CD14-positive monocyte (primary cell): ENCODE measurements at regions not wholly inside any gene's neighbourhood (a gene's known extent, or its start where the extent isn't known, plus 50 kb on each side); places are given as distances from the start of the nearest gene placed in this dataset.

Experiments used
- DNase-seq, 3 donors: peaks; one replicate each; pipeline ENCODE4 v3.0.0-alpha.2; 2011 to 2022
- H2AFZ ChIP-seq: 2 replicates; pipeline ENCODE4 v1.6.0; 2012; ENCODE audit warnings: mild to moderate bottlenecking, low read depth, low read length, inconsistent platforms; ENCODE audit not compliant: insufficient read depth, poor library complexity, severe bottlenecking
- H3K27ac ChIP-seq, 2 donors: 1 replicate in 1 of 2; 2 replicates in 1 of 2; pipeline ENCODE4 v1.5.1; 2012 to 2013; ENCODE audit warnings: low read length in 2 of 2, control low read depth in 1 of 2, inconsistent platforms in 1 of 2, low read depth in 1 of 2, mild to moderate bottlenecking in 1 of 2
- H3K27me3 ChIP-seq, 2 donors: one replicate each; pipeline versions ENCODE4 v1.6.0 to v1.6.1; 2011 to 2013; ENCODE audit warnings: low read length in 2 of 2; ENCODE audit not compliant: control insufficient read depth in 2 of 2, insufficient read depth in 2 of 2
- H3K36me3 ChIP-seq, 2 donors: replicated peaks in 1 of 2; 1 replicate in 1 of 2; 2 replicates in 1 of 2; pipeline versions ENCODE4 v1.5.1 to v1.6.1; 2012 to 2013; ENCODE audit warnings: low read length in 2 of 2, control low read depth in 1 of 2, inconsistent platforms in 1 of 2, mild to moderate bottlenecking in 1 of 2; ENCODE audit not compliant: insufficient read depth in 2 of 2, control insufficient read depth in 1 of 2
- H3K4me1 ChIP-seq, 2 donors: 1 replicate in 1 of 2; 2 replicates in 1 of 2; pipeline versions ENCODE4 v1.5.1 to v1.6.1; 2012 to 2013; ENCODE audit warnings: low read length in 2 of 2, control low read depth in 1 of 2, inconsistent platforms in 1 of 2, mild to moderate bottlenecking in 1 of 2, moderate library complexity in 1 of 2; ENCODE audit not compliant: insufficient read depth in 2 of 2, control insufficient read depth in 1 of 2
- H3K4me2 ChIP-seq: replicated peaks from 2 replicates; pipeline ENCODE3; 2012; ENCODE audit warnings: low read length, moderate library complexity, mild to moderate bottlenecking; ENCODE audit not compliant: poor library complexity, severe bottlenecking; ENCODE audit errors: extremely low read depth
- H3K4me3 ChIP-seq, 3 experiments: fragments of 200-600 bp in 1 of 3; sonication (generic) in 1 of 3; replicated peaks in 1 of 3; 1 replicate in 2 of 3; 2 replicates in 1 of 3; pipeline ENCODE4 v1.5.1; 2011 to 2013; ENCODE audit warnings: low read length in 3 of 3, mild to moderate bottlenecking in 3 of 3, control low read depth in 2 of 3, low read depth in 2 of 3, inconsistent platforms in 1 of 3, moderate library complexity in 1 of 3
- H3K79me2 ChIP-seq: 2 replicates; pipeline ENCODE4 v1.6.0; 2012; ENCODE audit warnings: mild to moderate bottlenecking, control low read depth, inconsistent platforms, low read length, moderate library complexity; ENCODE audit not compliant: insufficient read depth
- H3K9ac ChIP-seq: 2 replicates; pipeline ENCODE4 v1.6.0; 2017; ENCODE audit warnings: low read length, mild to moderate bottlenecking; ENCODE audit not compliant: insufficient read depth, poor library complexity, severe bottlenecking
- H3K9me3 ChIP-seq, 2 donors: replicated peaks in 1 of 2; 1 replicate in 1 of 2; 2 replicates in 1 of 2; pipeline versions ENCODE4 v1.5.1 to v1.6.1; 2012 to 2013; ENCODE audit warnings: low read length in 2 of 2, control low read depth in 1 of 2; ENCODE audit not compliant: control insufficient read depth in 1 of 2, insufficient read depth in 1 of 2
- H4K20me1 ChIP-seq: 2 replicates; pipeline ENCODE4 v1.6.0; 2012; ENCODE audit warnings: mild to moderate bottlenecking, low read length, control low read depth, moderate library complexity; ENCODE audit not compliant: insufficient read depth
- H3K27ac Mint-ChIP-seq, 7 donors: one replicate each; pipeline ENCODE4 v1.8.0; 2020; ENCODE audit warnings: mild to moderate bottlenecking in 7 of 7, mixed read lengths in 7 of 7, moderate library complexity in 6 of 7, inconsistent platforms in 2 of 7
- H3K27me3 Mint-ChIP-seq, 3 donors: one replicate each; pipeline ENCODE4 v1.8.0; 2021 to 2022; ENCODE audit warnings: low read depth in 3 of 3, mild to moderate bottlenecking in 3 of 3, mixed read lengths in 3 of 3, moderate library complexity in 3 of 3, inconsistent platforms in 1 of 3
- H3K36me3 Mint-ChIP-seq, 2 donors: one replicate each; pipeline ENCODE4 v1.8.0; 2020; ENCODE audit warnings: mixed read lengths in 2 of 2, inconsistent platforms in 1 of 2, mild to moderate bottlenecking in 1 of 2
- H3K4me1 Mint-ChIP-seq: one replicate; pipeline ENCODE4 v1.8.0; 2020; ENCODE audit warnings: mild to moderate bottlenecking, mixed read lengths
- H3K4me3 Mint-ChIP-seq, 2 donors: one replicate each; pipeline ENCODE4 v1.8.0; 2020; ENCODE audit warnings: mild to moderate bottlenecking in 2 of 2, mixed read lengths in 2 of 2, moderate library complexity in 1 of 2
- H3K9me3 Mint-ChIP-seq, 7 donors: one replicate each; pipeline ENCODE4 v1.8.0; 2020 to 2022; ENCODE audit warnings: mixed read lengths in 7 of 7, mild to moderate bottlenecking in 6 of 7, moderate library complexity in 6 of 7, inconsistent platforms in 2 of 7
- WGBS: methylation state at CpG from one replicate; pipeline ENCODE4 v1.1.5; 2013; ENCODE audit warnings: missing lambda C conversion rate; ENCODE audit not compliant: insufficient coverage; 5-methylcytosine and 5-hydroxymethylcytosine counted together
- intact Hi-C, 2 donors: fragments of 100-400 bp; cut with micrococcal nuclease; formaldehyde crosslinking; loops; one replicate each; pipeline versions ENCODE4 v1.15.0 to v1.15.1; 2023
- TF ChIP-seq, protein P1 (sequence below): fragments of 200-600 bp; IDR thresholded peaks from one replicate; pipeline ENCODE4 v1.8.0; 2022; ENCODE audit warnings: antibody characterized with exemption, mild to moderate bottlenecking

DNA sequence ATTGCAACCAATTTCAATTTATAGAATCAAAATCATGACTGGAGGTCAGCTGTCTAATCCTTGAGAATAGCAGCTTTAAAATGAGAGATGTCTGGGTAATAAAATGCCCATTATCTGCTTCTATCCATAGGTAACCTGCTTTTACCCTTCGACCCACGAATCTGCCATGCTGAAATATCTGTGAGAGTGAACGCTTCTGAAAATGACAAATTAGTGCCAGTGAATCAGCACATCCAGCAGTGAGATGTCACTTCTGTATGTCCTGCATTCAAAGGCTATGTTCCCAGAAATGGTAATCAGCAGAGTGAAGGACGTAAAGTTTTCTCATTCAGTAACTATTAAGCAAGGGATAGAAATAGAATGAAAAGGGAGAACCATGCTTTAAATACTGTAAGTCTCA is 532.4 kb upstream of the ITGA1 start:
- Mint-ChIP-seq H3K27ac (no peak overlapping the region), H3K36me3 (no peaks in the 10 kb centered on the region), H3K27me3 (no peaks in the 10 kb centered on the region), H3K9me3 (peaks cover 0 to 6% (median under 1%) of the 10 kb centered on the region in 7 donors), H3K4me3 (no peak overlapping the region), H3K4me1 (no peaks in the 10 kb centered on the region)
- no peak overlapping the region for H3K27ac ChIP-seq
- no peak overlapping the region for H3K4me3 ChIP-seq
- H3K27me3 ChIP-seq: no peaks in the 10 kb centered on the region
- H2AFZ ChIP-seq: no peak overlapping the region
- H3K36me3 ChIP-seq: no peaks in the 10 kb centered on the region
- H3K9ac ChIP-seq: no peak overlapping the region
- TF ChIP-seq, protein P1, sequence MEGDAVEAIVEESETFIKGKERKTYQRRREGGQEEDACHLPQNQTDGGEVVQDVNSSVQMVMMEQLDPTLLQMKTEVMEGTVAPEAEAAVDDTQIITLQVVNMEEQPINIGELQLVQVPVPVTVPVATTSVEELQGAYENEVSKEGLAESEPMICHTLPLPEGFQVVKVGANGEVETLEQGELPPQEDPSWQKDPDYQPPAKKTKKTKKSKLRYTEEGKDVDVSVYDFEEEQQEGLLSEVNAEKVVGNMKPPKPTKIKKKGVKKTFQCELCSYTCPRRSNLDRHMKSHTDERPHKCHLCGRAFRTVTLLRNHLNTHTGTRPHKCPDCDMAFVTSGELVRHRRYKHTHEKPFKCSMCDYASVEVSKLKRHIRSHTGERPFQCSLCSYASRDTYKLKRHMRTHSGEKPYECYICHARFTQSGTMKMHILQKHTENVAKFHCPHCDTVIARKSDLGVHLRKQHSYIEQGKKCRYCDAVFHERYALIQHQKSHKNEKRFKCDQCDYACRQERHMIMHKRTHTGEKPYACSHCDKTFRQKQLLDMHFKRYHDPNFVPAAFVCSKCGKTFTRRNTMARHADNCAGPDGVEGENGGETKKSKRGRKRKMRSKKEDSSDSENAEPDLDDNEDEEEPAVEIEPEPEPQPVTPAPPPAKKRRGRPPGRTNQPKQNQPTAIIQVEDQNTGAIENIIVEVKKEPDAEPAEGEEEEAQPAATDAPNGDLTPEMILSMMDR: no peak
- WGBS: 94% methylated on average over 3 of the region's 4 CpGs
- no peak overlapping the region for H3K4me2 ChIP-seq
- intact Hi-C loops: no loop called here
- H3K79me2 ChIP-seq: no peaks in the 10 kb centered on the region
- H4K20me1 ChIP-seq: no peaks in the 10 kb centered on the region
- no peaks in the 10 kb centered on the region for H3K4me1 ChIP-seq
- no peaks in the 10 kb centered on the region for H3K9me3 ChIP-seq
- DNase-seq: no peak

DNA sequence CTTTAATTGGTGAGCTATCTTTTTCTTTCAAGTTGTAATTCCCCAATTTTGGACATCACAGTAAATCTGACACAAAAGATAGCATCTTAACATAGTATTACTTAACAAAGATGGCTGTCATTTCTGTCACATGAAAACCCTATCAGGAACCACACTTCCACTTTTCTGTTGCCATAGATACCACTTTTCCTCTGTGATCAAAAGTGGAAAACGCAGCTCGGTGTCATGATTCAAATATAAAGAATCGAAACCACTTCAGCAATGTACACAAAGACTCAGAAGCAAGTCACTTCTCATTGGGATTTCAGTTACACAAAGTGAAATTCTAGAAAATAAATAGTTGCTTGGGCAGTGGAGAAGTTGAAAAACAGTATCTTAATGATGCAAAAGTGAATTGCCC is 524.9 kb upstream of the ITGA1 start:
- WGBS: no CpG with 5 or more reads among the region's 3 CpGs
- intact Hi-C loops: no loop called here
- H4K20me1 ChIP-seq: no peaks in the 10 kb centered on the region
- H3K4me1 ChIP-seq: no peaks in the 10 kb centered on the region
- no peak overlapping the region for H3K4me2 ChIP-seq
- H3K9me3 ChIP-seq: no peaks in the 10 kb centered on the region
- H3K27me3 Mint-ChIP-seq: no peaks in the 10 kb centered on the region
- H3K9ac ChIP-seq: no peak overlapping the region
- no peak overlapping the region for H3K27ac Mint-ChIP-seq
- H3K27ac ChIP-seq: no peak overlapping the region
- no peaks in the 10 kb centered on the region for H3K36me3 ChIP-seq
- DNase-seq: no peak
- no peaks in the 10 kb centered on the region for H3K36me3 Mint-ChIP-seq
- no peak overlapping the region for H3K4me3 ChIP-seq
- no peaks in the 10 kb centered on the region for H3K79me2 ChIP-seq
- no peak overlapping the region for H2AFZ ChIP-seq
- H3K9me3 Mint-ChIP-seq: peaks cover 0 to 4% (median 0%) of the 10 kb centered on the region in 7 donors
- TF ChIP-seq, protein P1: no peak
- H3K4me3 Mint-ChIP-seq: no peak overlapping the region
- H3K27me3 ChIP-seq: no peaks in the 10 kb centered on the region
- H3K4me1 Mint-ChIP-seq: no peaks in the 10 kb centered on the region
